Left hindlimb (tissue), 1 donor: ENCODE measurements at regions not wholly inside any gene's neighbourhood (a gene's known extent, or its start where the extent isn't known, plus 50 kb on each side); places are given as distances from the start of the nearest gene placed in this dataset.
"Not testable (repeated sequence)": the region's sequence is repeated elsewhere in the genome, so short reads cannot be mapped to it uniquely, and the experiment has no call there.

Experiments used
- DNase-seq: peaks from one replicate; pipeline ENCODE4 v3.0.0-alpha.2; 2018

DNA sequence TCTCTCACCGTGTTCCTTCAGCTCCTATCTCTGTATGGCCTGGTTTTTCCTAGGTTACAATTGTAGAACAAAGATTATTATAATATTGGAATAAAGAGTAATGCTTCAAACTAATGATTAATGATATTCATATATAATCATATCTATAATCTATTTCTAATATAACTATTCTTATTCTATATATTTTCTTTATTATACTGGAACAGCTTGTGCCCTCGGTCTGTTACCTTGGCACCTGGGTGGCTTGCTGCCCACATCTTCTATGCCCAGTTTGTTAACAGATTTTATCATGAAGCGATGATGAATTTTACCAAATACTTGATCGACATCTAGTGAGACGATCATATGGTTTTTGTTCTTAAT, 363.6 kb upstream of the TYRP1 start:
- DNase-seq: no peak

DNA sequence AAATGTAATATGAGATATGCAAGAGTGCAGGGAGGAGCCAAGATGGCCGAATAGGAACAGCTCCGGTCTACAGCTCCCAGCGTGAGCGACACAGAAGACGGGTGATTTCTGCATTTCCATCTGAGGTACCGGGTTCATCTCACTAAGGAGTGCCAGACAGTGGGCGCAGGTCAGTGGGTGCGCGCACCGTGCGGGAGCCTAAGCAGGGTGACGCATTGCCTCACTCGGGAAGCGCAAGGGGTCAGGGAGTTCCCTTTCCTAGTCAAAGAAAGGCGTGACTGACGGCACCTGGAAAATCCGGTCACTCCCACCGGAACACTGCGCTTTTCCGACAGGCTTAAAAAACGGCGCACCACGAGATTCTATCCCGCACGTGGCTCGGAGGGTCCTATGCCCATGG, 359.2 kb upstream of the TYRP1 start:
- not testable (repeated sequence) for DNase-seq

DNA sequence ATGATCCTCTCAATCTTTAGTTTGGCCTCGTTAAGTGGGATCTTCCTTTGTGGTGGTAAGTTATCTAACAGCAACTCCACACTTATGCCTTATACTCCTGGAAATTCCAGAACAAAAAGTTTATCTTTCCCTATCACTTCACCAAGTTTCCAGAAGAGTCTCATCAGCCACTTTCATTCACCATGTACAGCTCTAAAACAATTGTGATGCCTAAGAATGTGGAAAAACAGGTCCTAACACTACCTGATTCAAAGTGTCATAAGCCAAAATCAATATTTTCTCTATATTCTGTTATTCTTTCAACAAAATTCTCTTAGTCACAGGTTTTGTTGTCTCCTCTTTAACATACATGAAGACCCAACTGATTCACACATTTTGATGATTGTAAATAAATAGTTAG, 342.4 kb upstream of the TYRP1 start:
- no peak for DNase-seq

DNA sequence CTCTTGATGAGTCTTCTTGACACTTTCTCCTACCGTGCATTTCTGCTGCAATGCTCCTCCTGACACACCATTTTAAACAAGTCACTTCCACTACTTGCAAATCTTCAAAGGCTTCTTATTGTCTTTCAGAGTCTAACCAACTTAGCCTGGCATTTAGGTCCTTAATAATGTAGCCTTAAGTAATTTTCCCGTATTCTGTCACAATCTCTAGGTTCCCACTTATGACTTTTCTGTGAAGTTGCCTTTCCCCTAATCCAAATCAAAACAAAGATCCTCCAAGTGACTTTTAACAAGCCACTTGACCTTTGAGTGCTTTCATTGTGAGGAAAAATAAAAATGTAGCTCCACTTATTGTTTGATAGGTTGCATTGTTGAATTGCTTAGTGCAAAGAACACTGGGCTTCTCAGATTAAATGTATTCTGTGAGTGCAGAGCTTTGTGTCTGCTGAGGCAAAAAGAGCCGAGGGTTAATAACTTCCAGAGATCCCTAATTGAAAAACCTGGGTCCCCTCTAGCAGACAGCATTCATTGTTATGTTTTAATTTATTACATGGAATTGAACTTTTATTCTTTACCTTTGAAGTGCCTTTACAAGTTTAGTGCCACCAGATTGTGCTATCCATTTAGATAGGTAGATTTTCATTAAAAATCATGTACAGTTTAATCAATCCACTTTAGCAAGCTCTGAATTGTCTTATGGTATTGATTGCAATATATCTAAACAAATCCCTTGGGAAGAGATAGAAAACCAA, 341.7 kb upstream of the TYRP1 start:
- no peak for DNase-seq

DNA sequence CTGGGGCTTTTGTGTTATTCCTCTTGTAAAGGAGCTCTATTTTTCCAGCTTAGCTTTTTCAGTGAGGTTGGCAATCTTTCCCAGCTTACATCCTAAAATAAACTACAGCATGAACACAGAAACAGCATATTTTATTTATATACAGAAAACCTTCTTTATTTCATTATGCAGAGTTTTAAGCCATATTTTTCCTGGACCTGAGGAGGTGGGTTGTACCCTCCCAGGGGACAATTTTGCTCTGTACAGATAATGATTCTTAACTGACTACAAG, 341.2 kb upstream of the TYRP1 start:
- DNase-seq: no peak

DNA sequence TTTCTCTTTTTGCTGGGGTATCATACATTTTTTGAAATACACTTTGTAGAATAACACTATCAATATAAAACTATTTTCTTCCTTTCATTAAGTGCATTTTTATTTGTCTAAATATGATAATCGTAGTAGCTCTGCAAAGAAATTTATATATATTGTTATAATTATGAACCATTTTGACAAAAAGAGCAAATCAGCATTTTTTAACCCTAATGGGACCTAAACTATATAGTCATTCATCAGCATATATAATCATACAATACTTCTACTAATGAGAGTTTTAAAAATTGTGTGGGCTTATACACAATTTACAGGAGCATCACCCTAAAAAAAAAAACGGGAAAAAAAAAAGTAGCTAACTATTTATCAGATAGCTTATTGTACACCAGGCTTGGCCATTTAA, 329.7 kb upstream of the TYRP1 start:
- no peak for DNase-seq

DNA sequence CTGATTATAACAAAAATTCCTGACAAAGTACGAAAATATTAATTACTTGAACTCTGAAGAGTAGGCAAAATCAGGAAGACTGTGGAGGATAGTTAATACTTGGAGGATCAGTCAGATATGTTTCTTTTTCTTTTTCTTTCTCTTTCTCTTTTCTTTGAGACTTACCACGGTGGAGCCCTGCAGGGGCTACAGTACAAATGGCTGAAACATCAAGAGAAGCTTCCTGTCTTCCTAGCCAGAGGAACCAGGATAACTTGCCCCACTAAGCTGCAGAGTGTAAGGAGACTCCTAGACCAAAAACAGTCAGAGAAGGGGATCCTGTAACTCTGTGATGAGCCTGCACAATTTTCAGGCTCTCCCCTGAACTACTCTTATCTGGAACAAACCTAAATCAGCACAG, 324.6 kb upstream of the TYRP1 start:
- DNase-seq: no peak

DNA sequence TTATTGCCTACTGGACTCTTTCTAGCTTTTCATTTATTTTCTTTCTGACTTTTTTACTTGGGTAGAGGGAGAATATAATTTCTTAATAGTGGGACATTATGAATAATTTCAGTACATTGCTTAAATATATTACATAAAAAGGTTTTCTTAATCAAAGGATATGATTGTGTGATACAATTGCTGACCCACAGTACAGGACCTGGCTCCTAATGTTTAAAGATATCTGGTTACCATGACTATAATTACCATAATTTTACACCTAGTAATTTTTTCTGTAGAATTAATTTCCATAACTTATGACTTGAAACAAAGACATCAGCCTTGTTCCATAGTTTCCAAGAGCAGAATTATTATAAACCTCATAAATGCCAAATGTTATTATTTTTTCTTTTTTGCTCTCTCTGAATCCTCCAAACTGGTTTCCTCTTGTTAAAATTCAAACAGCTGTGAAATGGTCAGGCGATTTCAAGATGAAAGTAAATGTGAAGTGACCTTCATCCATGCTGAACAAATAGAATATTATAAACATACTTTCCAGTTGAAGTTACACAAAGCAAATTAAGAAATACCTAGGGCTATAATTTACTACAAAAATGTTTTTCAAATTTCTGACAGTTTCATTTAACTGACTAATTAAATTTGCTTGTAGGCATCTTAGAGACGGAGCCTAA, 301.2 kb upstream of the TYRP1 start:
- no peak for DNase-seq

DNA sequence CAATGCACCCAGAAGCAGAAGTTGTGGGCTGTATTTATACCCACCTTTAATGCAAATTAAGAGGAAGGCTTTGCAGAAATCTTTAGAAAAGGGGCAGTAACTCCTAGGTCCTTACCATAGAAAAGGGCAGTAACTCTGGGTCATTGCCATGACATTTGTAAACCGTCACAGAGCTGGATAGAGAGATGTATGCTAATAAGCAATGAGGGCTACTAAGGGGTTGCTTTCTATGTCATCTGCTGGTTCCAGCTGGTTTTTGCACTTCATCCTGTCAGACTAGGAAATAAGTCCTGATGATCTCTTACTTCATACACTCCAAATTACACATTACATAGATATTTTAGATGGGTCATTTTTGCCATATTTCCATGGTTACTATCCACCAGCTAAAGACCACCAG, 299.1 kb upstream of the TYRP1 start:
- no peak for DNase-seq

DNA sequence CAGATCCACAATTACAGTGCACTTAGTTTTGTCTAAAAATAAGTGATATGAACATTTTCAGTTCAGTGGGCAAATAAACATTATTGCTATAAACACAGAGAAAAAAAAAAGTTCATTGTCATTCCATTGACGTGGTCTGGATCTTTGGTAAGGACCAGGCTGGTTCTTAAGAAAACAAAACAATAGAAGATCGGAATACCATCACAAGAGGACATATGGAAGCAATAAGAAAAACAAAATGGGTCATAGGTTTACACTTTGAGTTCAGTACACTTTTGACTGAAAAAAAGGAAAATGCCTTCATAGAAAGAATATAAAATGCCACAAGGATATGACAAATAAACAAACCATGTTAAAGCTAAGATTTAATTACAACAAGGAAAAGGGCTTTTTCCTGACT, 289.5 kb upstream of the TYRP1 start:
- no peak for DNase-seq

DNA sequence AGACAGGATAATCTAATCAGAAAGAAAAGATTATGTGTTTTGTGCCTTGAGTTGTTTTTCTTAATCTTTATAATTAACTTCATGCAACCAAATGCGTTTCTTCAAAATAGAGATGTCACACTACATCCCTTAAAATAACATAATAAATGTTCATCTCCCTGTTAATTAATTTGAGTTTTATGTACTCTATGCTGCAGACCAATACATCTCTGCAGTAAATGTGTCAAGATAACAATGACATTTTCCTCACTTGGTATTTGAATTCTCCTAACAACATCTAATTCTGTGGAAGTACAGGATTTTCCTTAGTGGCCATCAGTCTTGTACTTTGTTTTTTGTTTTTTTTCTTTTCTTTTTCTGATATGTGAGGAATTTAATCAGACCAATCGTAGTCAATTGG, 279.2 kb upstream of the TYRP1 start:
- no peak for DNase-seq

DNA sequence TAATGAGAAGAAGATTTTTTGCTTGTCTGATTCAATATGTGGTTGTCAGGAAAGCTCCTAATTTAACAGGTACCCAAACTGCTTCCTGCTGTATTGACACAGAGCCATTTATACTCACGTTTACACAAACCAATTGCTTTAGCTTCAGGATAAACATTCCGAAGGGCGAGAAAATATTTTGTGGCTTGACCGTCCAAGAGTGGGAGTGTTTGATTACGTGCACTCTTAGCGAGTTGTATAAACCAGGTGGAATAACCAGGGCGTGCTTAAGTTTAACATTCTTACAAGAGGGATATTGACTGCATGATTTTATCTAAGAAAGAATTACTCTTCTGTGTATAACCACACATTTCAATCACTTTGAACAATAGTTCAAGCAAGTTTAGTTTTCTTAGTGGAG, 278.7 kb upstream of the TYRP1 start:
- no peak for DNase-seq

DNA sequence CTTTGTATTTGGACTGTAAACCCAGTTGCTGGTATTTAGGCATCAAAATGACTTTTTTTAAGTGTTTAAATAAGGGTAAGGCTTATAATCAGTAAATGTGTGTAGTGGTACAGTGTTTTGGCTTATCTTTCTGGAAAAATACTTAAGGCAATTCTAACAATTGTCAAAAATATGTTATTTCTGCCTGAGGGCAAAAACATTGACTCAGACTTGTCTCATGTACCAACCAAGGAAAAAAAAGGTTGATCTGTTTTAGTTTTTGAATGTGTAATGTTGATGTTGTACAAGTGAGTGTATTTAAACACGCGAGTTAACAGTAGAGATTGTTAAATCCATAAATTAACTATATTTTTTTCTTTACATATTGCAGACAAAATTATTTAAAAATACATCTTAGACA, 277.8 kb upstream of the TYRP1 start:
- no peak for DNase-seq

DNA sequence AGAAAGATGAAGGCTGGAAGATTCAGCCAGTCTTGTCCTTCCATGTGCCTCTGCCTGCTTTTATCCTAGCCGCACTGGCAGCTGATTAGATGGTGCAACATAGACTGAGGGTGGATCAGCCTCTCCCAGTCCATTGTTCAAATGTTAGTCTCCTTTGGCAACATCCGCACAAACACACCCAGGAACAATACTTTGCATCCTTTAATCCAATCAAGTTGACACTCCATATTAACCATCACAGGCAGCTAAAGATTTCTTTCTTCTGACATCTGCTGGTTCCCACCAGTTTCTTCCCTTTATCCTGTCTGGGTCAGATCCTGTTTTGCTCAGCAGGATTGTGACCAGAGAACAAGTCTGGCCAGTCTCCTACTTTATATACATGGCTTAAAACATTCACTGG, 276.5 kb upstream of the TYRP1 start:
- no peak for DNase-seq

DNA sequence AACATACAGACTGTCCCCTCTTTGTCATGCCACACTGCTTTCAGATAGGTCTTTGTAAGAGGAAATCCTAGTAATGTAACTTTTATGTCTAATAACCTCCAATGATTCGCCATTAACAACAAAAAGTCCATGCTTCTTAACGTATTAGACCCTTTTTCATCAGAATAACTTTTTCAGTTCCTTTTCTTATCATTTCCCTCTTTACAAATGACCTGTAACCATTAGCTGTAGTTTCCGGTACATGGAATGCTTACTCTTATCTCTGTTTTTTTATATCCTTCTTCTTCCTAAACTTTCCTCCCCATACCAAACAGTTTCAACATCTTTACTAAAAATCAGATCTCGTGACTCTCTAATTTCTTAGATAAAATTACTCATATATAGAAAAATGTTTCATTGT, 268.9 kb upstream of the TYRP1 start:
- no peak for DNase-seq

DNA sequence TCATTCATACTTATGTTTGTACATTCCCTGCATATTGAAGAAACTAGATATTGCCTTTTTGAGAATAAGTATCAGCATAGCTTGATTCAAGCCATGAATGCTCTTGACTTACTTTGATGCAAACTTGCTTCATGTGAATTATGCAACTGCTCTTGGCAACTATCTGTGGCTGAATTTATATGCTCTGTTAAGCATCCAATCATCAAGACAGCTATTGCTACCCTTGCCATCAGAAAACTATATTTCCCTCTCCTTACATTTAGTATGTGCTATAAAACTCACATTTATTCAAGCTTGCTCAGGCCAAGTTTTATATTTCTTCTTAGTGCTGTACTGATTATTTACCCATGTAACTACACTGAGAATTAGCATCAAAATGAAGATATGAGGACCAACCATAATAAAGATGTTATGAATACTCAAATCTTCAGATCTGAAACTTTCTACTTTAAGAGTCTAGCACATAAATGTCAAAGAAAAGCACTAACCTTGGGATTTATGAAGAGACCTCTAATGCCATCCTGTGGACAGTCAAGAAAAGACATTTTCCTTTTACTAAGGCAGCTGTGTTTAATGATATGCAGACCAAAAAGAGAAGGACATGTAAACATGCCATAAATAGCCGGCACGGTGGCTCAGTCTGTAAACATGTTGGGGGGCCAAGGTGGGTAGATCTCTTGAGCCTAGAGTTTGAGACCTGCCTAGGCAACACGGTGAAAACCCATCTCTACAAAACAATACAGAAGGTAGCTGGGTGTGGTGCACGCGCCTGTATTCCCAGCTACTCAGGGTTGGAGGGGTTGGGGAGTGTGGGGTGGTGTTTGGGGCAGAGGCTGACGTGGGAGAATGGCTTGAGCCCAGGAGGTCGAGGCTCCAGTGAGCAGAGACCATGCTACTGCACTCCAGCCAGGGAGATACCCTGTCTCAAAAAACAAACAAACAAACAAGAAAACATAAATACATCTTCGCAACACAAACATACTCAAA, 267.0 kb upstream of the TYRP1 start:
- no peak for DNase-seq

DNA sequence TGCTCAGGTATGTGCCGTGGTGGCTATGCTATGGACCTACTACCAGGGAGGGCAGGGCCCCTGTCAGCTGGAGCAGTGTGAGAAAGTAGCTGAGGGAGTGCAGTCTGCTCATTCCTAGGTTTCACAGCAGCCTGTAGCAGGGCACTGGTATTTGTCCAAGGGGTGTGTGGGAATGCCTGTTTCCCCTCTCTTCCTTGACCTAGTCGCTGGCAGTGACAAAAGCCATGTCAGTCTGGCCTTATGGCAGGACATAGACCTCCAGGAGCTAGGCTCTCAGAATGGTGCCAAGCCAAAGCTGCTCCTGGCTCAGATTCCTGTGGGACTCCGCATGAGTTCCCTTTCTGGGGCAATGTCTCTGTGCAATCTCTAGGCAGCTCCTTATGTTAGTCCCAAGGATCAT, 253.9 kb upstream of the TYRP1 start:
- no peak for DNase-seq

DNA sequence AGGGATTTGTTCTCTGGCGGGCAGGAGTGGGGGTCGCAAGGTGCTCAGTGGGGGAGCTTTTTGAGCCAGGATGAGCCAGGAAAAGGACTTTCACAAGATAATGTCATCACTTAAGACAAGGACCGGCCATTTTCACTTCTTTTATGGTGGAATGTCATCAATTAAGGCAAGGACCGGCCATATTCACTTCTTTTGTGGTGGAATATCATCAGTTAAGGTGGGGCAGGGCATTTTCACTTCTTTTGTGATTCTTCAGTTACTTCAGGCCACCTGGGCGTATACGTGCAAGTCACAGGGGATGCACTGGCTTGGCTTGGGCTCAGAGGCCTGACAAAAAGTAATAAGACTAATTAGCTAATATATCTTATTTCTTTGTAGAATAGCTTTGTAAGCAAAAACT, 252.1 kb upstream of the TYRP1 start:
- not testable (repeated sequence) for DNase-seq

DNA sequence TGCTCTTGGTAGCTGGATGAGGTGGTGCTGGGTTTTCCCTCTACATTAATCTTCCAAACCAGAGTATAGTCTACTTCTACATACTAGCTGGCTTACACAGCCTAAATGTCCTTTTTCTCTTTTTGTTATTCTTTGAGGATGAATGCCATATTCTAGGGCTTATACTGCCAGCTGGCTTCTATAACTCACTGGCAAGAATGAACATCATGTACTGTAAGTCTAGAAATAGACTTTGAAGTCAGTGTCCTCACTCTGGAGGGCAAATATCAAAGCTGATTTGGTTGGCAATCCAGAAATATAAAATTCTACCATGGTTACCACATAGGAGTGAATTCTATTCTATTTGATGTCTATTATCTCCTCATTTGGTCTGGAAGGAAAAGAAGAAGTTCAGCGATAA, 251.7 kb upstream of the TYRP1 start:
- DNase-seq: no peak

DNA sequence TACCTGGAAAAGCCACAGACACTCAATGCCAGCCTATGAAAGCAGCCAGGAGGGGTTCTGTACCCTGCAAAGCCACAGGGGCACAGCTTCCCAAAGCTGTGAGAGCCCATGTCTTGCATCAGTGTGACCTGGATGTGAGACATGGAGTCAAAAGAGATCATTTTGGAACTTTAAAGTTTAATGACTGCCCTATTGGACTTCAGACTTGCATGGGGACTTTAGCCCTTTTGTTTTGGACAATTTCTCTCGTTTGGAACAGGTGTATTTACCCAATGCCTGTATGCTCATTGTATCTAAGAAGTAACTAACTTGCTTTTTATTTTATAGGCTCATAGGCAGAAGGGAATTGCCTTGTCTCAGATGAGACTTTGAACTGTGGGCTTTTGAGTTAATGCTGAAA, 244.9 kb upstream of the TYRP1 start:
- no peak for DNase-seq

DNA sequence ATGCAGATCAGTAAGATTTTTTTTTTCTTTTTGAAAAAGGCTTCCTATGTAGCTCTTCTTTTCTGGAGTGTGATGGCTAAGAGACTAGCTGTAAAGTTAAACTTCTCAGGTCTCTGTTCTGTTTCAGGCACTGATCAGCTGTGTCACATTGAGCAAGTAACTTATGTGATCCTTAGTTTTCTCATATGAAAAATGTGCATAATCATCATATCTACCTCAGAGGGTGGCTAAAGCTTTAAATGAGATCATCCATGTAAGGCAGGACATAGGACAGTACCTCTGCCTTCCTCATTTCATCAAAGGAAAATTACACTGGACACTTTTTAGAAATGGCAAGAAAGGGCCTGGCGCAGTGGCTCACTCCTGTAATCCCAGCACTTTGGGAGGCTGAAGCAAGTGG, 235.9 kb upstream of the TYRP1 start:
- no peak for DNase-seq

DNA sequence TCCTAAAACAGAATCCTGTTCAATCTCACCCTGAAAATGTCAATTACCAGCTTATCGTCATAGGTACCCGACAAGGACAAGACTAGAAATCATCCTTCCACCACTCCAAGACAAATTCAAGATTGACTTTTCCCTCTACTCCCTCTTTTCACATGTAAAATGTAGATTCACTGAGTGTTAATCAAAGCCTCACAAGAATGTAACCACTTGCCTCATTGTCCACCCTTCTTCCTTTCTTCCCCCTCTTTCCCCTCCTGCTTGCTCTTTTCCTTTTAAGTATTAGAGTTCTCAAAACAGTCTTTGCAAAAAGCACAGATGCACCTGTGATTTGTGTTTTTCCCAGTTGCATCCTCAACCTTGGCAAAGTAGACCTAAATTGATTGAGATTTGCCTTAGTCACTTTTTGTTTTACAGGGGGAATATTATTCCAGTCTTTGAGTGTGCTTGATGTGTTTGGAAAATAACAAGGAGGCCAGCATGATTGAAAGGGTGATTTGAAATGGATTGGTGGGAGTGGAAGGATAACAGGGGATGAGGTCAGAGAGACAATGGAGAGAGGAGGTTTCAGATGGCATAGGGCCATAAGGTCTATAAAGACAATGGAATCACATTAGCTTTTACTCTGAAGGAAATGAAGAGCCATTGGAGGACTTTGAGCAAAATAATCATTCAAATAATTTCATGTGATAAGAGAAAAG, 231.3 kb upstream of the TYRP1 start:
- DNase-seq: no peak

DNA sequence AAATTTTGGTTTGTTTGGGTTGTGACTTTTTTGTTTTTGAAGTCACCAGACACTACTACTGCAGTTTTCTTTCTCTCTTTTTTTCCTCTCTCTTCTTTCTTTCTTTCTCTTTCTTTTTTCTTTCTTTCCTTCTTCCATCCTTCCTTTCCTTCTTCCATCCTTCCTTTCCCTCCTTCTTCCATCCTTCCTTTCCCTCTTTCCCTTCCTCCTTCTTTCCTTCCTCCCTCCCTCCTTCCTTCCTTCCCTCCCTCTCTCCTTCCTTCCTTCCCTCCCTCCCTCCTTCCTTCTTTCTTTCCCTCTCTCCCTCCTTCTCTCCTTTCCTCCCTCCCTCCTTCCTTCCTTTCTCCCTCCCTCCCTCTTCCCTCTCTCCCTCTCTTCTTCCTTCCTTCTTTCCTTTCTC, 230.3 kb upstream of the TYRP1 start:
- no peak for DNase-seq

DNA sequence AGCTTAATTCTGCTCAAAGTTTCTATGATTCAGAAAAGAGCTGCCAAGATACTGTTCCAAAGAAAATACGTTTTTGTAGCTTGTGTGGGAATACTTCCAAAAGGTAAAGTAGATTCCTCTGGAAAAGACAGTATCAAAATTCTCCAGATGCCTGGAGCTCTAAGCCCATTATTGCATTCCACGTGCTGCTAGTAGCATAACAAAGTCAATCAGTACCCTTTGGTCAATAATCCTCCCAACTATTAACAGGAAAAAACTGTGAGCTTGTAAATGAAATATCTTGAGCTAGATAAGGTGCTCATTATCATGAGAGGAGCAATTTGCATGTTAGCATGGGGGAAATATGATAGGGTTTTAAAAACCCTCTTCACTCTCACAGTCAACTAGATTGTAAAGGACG, 229.5 kb upstream of the TYRP1 start:
- no peak for DNase-seq
